Endothelial cell of umbilical vein (primary cell): ENCODE measurements at regions not wholly inside any gene's neighbourhood (a gene's known extent, or its start where the extent isn't known, plus 50 kb on each side); places are given as distances from the start of the nearest gene placed in this dataset.
"Not testable (repeated sequence)": the region's sequence is repeated elsewhere in the genome, so short reads cannot be mapped to it uniquely, and the experiment has no call there.

ENCODE experiments used
- MYC ChIP-seq: IDR thresholded peaks from one replicate; pipeline ENCODE4 v1.6.1; 2011; ENCODE audit warnings: mild to moderate bottlenecking, low read depth, low read length
- TF ChIP-seq, protein P1 (sequence below), 2 donors: IDR thresholded peaks; 1 replicate in 1 of 2; 2 replicates in 1 of 2; pipeline ENCODE4 v1.5.1; 2011; ENCODE audit warnings: low read length in 2 of 2, mild to moderate bottlenecking in 2 of 2, moderate library complexity in 2 of 2, control low read depth in 1 of 2, inconsistent platforms in 1 of 2, low read depth in 1 of 2; ENCODE audit not compliant: insufficient read depth in 1 of 2; ENCODE audit errors: extremely low read depth in 1 of 2

GRCh38 chr1:47664896-47665295 lies 227.1 kb downstream of the FOXD2 start:
- TF ChIP-seq, protein P1, sequence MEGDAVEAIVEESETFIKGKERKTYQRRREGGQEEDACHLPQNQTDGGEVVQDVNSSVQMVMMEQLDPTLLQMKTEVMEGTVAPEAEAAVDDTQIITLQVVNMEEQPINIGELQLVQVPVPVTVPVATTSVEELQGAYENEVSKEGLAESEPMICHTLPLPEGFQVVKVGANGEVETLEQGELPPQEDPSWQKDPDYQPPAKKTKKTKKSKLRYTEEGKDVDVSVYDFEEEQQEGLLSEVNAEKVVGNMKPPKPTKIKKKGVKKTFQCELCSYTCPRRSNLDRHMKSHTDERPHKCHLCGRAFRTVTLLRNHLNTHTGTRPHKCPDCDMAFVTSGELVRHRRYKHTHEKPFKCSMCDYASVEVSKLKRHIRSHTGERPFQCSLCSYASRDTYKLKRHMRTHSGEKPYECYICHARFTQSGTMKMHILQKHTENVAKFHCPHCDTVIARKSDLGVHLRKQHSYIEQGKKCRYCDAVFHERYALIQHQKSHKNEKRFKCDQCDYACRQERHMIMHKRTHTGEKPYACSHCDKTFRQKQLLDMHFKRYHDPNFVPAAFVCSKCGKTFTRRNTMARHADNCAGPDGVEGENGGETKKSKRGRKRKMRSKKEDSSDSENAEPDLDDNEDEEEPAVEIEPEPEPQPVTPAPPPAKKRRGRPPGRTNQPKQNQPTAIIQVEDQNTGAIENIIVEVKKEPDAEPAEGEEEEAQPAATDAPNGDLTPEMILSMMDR (IDR thresholded peaks at IDR 0.05; ENCODE audit: extremely low read depth in 1 of 2, insufficient read depth in 1 of 2, low read depth in 1 of 2, low read length in 2 of 2): not testable (repeated sequence)
- TF ChIP-seq MYC: not testable (repeated sequence)
